HG02759 (cell line): ENCODE measurements at regions not wholly inside any gene's neighbourhood (a gene's known extent, or its start where the extent isn't known, plus 50 kb on each side); places are given as distances from the start of the nearest gene placed in this dataset.
"Not testable (repeated sequence)": the region's sequence is repeated elsewhere in the genome, so short reads cannot be mapped to it uniquely, and the experiment has no call there.

Source experiments
- ATAC-seq: cut with Tn5 transposase; IDR thresholded peaks from one replicate; pipeline ENCODE4 v1.9.1; 2021; ENCODE audit warnings: mild to moderate bottlenecking, moderate library complexity; ENCODE audit not compliant: unreplicated experiment

DNA sequence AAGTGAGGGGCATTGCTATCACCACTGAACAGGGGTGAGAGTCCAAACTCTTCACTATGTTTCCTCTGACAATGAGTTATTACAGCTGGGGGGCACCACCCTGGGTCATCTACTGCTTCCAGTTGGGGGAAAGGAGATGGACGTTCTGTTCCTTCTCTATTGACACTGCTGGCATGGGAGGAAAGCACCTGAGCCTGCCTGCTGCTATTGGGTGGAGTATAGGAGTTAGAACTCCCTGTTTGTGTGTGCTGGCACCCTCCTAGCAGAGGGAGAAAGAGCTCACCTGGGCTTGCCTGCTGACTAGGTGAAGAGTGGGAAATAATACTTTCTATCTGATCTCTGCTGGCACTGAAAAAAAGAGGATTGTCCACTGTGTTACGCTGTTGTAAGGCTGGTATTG is 163.8 kb downstream of the MSN start:
- no peak for ATAC-seq

DNA sequence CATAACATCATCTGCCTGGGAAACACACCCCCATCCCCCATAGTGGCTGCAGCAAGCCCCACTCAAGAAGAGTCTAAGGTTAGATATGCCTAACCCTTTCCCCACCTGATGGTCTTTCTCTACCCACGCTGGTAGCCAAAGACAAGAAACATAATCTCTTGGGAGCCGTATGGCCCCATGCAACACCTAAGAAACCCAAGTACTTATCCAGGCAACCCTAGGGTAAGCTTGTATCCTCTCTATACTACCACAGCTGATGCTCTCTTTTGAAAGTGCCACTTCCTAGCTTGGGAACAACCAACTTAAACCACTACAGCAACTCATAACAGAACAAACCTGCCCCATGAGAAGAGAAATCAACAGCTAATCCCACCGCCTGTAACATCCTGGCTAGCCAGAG is 161.1 kb downstream of the MSN start:
- no peak for ATAC-seq

DNA sequence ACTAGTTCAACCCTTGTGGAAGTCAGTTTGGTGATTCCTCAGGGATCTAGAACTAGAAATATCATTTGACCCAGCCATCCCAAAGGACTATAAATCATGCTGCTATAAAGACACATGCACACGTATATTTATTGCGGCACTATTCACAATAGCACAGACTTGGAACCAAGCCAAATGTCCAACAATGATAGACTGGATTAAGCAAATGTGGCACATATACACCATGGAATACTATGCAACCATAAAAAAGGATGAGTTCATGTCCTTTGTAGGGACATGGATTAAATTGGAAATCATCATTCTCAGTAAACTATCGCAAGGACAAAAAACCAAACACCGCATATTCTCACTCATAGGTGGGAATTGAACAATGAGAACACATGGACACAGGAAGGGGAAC is 157.8 kb downstream of the MSN start:
- not testable (repeated sequence) for ATAC-seq

DNA sequence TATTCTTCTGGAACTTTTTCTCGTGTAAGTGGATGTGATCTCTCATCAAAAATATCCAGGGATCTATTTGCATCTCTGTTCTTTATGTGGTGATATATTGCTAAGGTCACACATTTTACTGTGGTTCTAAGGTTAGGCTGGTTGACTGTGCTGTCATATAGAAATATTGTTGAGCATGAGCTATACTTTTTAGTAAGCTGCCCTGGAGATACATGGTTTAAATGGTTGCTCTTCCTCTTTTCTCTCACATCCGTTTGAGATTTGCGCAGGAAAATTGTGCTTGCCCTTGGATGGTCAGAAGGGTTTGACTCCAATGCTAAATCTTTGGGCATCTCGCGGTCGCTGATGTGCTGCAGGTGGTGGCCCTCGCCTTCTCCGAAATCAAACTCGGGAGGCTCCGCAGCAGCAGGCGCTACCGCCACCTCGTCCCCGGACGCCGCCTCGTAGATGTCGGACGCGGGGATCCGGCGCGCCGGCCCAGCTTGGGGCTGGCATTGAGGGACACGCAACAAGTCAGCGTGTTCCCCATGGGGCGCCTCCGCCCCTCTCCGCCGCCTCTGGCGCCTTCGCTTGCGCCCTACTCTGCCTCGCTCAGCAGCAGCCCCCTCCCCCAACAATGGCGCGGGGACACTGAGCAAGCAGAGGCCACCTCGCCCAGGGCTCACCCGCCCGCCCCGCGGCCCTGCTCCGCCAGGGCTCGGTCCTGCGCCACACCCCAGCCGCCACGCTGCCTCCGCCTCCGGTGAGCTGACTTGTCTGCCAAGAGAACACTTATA is 154.5 kb downstream of the MSN start:
- peak; percentile 86 for ATAC-seq

DNA sequence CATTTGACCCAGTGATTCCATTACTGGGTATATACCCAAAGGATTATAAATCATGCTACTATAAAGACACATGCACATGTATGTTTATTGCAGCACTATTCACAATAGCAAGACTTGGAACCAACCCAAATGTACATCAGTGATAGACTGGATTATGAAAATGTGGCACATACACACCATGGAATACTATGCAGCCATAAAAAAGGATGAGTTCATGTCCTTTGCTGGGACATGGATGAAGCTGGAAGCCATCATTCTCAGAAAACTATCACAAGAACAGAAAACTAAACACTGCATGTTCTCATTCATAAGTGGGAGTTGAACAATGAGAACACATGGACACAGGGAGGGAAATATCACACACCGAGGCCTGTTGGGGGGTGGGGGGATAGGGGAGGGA is 152.5 kb downstream of the MSN start:
- not testable (repeated sequence) for ATAC-seq

DNA sequence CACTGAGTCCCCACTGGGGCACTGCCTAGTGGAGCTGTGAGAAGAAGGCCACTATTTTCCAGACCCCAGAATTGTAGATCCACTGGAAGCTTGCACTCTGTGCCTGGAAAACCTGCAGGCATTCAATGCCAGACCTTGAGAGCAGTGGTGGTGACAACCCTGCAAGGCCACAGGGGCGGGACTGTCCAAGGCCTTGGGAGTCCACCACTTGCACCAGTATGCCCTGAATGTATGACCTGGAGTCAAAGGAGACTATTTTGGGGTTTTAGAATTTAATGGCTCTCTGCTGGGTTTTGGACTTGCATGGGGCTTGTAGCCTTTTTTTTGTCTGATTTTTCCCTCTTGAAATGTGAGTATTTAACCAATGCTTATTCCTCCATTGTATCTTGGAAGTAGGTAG is 145.8 kb downstream of the MSN start:
- no peak for ATAC-seq

DNA sequence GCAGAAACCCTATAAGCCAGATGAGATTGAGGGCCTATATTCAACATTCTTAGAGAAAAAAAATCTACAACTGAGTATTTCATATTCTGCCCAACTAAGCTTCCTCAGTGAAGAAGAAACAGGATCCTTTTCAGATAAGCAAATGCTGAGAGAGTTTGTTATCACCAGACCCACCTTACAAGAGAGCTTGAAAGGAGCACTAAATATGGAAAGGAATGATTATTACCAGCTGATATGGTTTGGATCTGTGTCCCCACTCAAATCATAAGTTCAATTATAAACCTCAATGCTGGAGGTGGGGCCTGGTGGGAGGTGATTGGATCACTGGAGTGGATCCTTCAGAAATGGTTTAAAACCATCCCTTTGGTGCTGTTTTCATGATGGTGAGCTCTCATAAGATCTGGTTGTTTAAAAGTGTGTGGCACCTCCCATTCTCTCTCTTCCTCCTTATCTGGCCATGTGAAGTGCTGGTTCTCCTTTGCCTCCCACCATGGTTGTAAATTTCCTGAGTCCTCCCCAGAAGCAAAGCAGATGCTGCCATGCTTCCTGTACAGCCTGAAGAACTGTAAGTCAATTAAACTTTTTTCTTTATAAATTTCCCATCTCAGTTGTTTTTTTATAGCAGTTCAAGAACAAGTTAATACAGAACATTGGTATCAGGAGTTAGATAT is 144.2 kb downstream of the MSN start:
- no peak for ATAC-seq
